WTC11 (cell line): ENCODE measurements at regions not wholly inside any gene's neighbourhood (a gene's known extent, or its start where the extent isn't known, plus 50 kb on each side); places are given as distances from the start of the nearest gene placed in this dataset.

ENCODE experiments used
- ATAC-seq: fragments of 200-7000 bp; cut with Tn5 transposase; 2 replicates; pipeline ENCODE4 v1.10.0; 2021; ENCODE audit warnings: mild to moderate bottlenecking, moderate library complexity
- CTCF ChIA-PET: fragments of 300-600 bp; sonication (Branson Sonifier 250); formaldehyde crosslinking; loops from one replicate; lab custom pipeline; 2021; ENCODE audit warnings: antibody characterized with exemption; lab: Charles Lee
- POLR2A ChIA-PET: fragments of 350-600 bp; sonication (Branson Sonifier 250); formaldehyde crosslinking; loops from one replicate; lab custom pipeline; 2021; ENCODE audit warnings: antibody characterized with exemption; lab: Charles Lee
- DNase-seq: peaks from one replicate; pipeline ENCODE4 v3.0.0; 2021; ENCODE audit warnings: low spot score
- H3K27ac Mint-ChIP-seq: 2 replicates; pipeline ENCODE4 v1.8.0; 2021; ENCODE audit warnings: mixed read lengths
- H3K27me3 Mint-ChIP-seq: 2 replicates; pipeline ENCODE4 v1.8.0; 2021; ENCODE audit warnings: low read depth, mild to moderate bottlenecking, moderate library complexity, mixed read lengths
- H3K36me3 Mint-ChIP-seq: 2 replicates; pipeline ENCODE4 v1.8.0; 2021; ENCODE audit warnings: mixed read lengths
- H3K4me1 Mint-ChIP-seq: 2 replicates; pipeline ENCODE4 v1.8.0; 2022; ENCODE audit warnings: mixed read lengths
- H3K4me3 Mint-ChIP-seq: 2 replicates; pipeline ENCODE4 v1.8.0; 2021; ENCODE audit warnings: mild to moderate bottlenecking, moderate library complexity, mixed read lengths
- H3K9me3 Mint-ChIP-seq: 2 replicates; pipeline ENCODE4 v1.8.0; 2021; ENCODE audit warnings: mixed read lengths
- ATF1 ChIP-seq: sonication (generic); formaldehyde crosslinking; IDR thresholded peaks from 2 replicates; pipeline ENCODE4 v1.8.1; 2023; ENCODE audit warnings: mild to moderate bottlenecking, moderate library complexity, missing genetic modification reagents
- ATF2 ChIP-seq: sonication (generic); formaldehyde crosslinking; IDR thresholded peaks from 2 replicates; pipeline ENCODE4 v1.8.1; 2022; ENCODE audit warnings: low read depth, missing genetic modification reagents, borderline replicate concordance
- ATF6 ChIP-seq: sonication (generic); formaldehyde crosslinking; IDR thresholded peaks from 2 replicates; pipeline ENCODE4 v1.8.1; 2023; ENCODE audit warnings: mild to moderate bottlenecking, missing genetic modification reagents
- EMX1 ChIP-seq: fragments of 250-450 bp; sonication (Bioruptor Pico); IDR thresholded peaks from 2 replicates; pipeline ENCODE4 v1.8.0; 2021; ENCODE audit warnings: mild to moderate bottlenecking
- ESRRA ChIP-seq: sonication (generic); formaldehyde crosslinking; IDR thresholded peaks from 2 replicates; pipeline ENCODE4 v1.8.1; 2022; ENCODE audit warnings: mild to moderate bottlenecking, missing genetic modification reagents, borderline replicate concordance
- ETV6 ChIP-seq: sonication (generic); formaldehyde crosslinking; IDR thresholded peaks from 2 replicates; pipeline ENCODE4 v1.8.1; 2022; ENCODE audit warnings: mild to moderate bottlenecking, missing genetic modification reagents
- FOXK1 ChIP-seq: sonication (generic); formaldehyde crosslinking; IDR thresholded peaks from 2 replicates; pipeline ENCODE4 v1.8.0; 2022; ENCODE audit warnings: mild to moderate bottlenecking, moderate library complexity, missing genetic modification reagents
- HMGA2 ChIP-seq: fragments of 250-450 bp; sonication (Bioruptor Pico); IDR thresholded peaks from 2 replicates; pipeline ENCODE4 v1.4.0; 2021; ENCODE audit warnings: mild to moderate bottlenecking, moderate library complexity
- IRF1 ChIP-seq: sonication (generic); formaldehyde crosslinking; IDR thresholded peaks from 2 replicates; pipeline ENCODE4 v1.8.0; 2023; ENCODE audit warnings: missing genetic modification reagents
- IRF2 ChIP-seq: sonication (generic); formaldehyde crosslinking; IDR thresholded peaks from 2 replicates; pipeline ENCODE4 v1.8.0; 2022; ENCODE audit warnings: low read depth, missing genetic modification reagents, borderline replicate concordance
- JUN ChIP-seq: sonication (generic); formaldehyde crosslinking; IDR thresholded peaks from 2 replicates; pipeline ENCODE4 v1.8.0; 2023; ENCODE audit warnings: mild to moderate bottlenecking, missing genetic modification reagents
- NFATC4 ChIP-seq: fragments of 250-450 bp; sonication (Bioruptor Pico); IDR thresholded peaks from 2 replicates; pipeline ENCODE4 v1.9.0; 2021; ENCODE audit warnings: mild to moderate bottlenecking
- NR1H2 ChIP-seq: sonication (generic); formaldehyde crosslinking; IDR thresholded peaks from 2 replicates; pipeline ENCODE4 v1.9.0; 2021; ENCODE audit warnings: mild to moderate bottlenecking, moderate library complexity, missing genetic modification reagents
- NR3C1 ChIP-seq: sonication (generic); formaldehyde crosslinking; conservative IDR thresholded peaks from 2 replicates; pipeline ENCODE4 v1.8.1; 2023; ENCODE audit warnings: low read depth, mild to moderate bottlenecking, missing genetic modification reagents
- OVOL2 ChIP-seq: fragments of 250-450 bp; sonication (Bioruptor Pico); IDR thresholded peaks from 2 replicates; pipeline ENCODE4 v1.9.0; 2021; ENCODE audit warnings: mild to moderate bottlenecking, borderline replicate concordance
- SMAD3 ChIP-seq: sonication (generic); formaldehyde crosslinking; IDR thresholded peaks from 2 replicates; pipeline ENCODE4 v1.8.0; 2022; ENCODE audit warnings: missing genetic modification reagents, mild to moderate bottlenecking, borderline replicate concordance
- TEAD4 ChIP-seq: sonication (generic); formaldehyde crosslinking; IDR thresholded peaks from 2 replicates; pipeline ENCODE4 v1.8.0; 2022; ENCODE audit warnings: mild to moderate bottlenecking, missing genetic modification reagents
- USF2 ChIP-seq: sonication (generic); formaldehyde crosslinking; IDR thresholded peaks from 2 replicates; pipeline ENCODE4 v1.8.1; 2023; ENCODE audit warnings: mild to moderate bottlenecking, missing genetic modification reagents, moderate library complexity
- ZBTB43 ChIP-seq: sonication (generic); formaldehyde crosslinking; IDR thresholded peaks from 2 replicates; pipeline ENCODE4 v1.8.1; 2023; ENCODE audit warnings: mild to moderate bottlenecking, missing genetic modification reagents
- ZMAT4 ChIP-seq: fragments of 250-450 bp; sonication (Bioruptor Pico); IDR thresholded peaks from 2 replicates; pipeline ENCODE4 v1.9.0; 2021; ENCODE audit warnings: mild to moderate bottlenecking
- ZNF121 ChIP-seq: sonication (generic); formaldehyde crosslinking; IDR thresholded peaks from 2 replicates; pipeline ENCODE4 v1.8.0; 2023; ENCODE audit warnings: missing genetic modification reagents
- ZNF232 ChIP-seq: sonication (generic); formaldehyde crosslinking; IDR thresholded peaks from 2 replicates; pipeline ENCODE4 v1.8.0; 2022; ENCODE audit warnings: mild to moderate bottlenecking, missing genetic modification reagents
- ZNF423 ChIP-seq: fragments of 250-450 bp; sonication (Bioruptor Pico); IDR thresholded peaks from 2 replicates; pipeline ENCODE4 v2.1.2; 2022; ENCODE audit warnings: mild to moderate bottlenecking, moderate library complexity
- ZNF671 ChIP-seq: fragments of 250-450 bp; sonication (Bioruptor Pico); IDR thresholded peaks from 2 replicates; pipeline ENCODE4 v1.8.0; 2021; ENCODE audit warnings: mild to moderate bottlenecking
- ZSCAN18 ChIP-seq: fragments of 250-450 bp; sonication (Bioruptor Pico); IDR thresholded peaks from 2 replicates; pipeline ENCODE4 v2.1.2; 2022; ENCODE audit warnings: mild to moderate bottlenecking, moderate library complexity

GRCh38 chr20:61019322-61019721, 232.7 kb upstream of the CDH4 start:
- Mint-ChIP-seq H3K4me1 (peaks cover 6% of the 10 kb centered on the region), H3K36me3 (peaks cover 17% of the 10 kb centered on the region), H3K9me3 (peaks cover 24% of the 10 kb centered on the region), H3K4me3 (no peak overlapping the region), H3K27ac (no peak overlapping the region)
- ChIA-PET CTCF (no interaction called here), POLR2A (no interaction called here)
- no peak for DNase-seq
- TF ChIP-seq ZNF671 = no peak
- TF ChIP-seq ATF2 (CRISPR knock-in tag) = no peak
- TF ChIP-seq EMX1 (CRISPR knock-in tag) = no peak
- TF ChIP-seq USF2 (CRISPR knock-in tag) = no peak
- TF ChIP-seq, all 79 proteins: peak for 0
- no peak for ATAC-seq
- peaks cover 77% of the 10 kb centered on the region for H3K27me3 Mint-ChIP-seq

GRCh38 chr20:61023612-61024011, 228.4 kb upstream of the CDH4 start:
- POLR2A ChIA-PET = interaction anchor here (0.6 kb wide), 1 partner anchor 277 kb away, joined by 3 read pairs; no protein-coding TSS in a partner anchor
- peaks cover 36% of the 10 kb centered on the region for H3K36me3 Mint-ChIP-seq

GRCh38 chr20:61024390-61024789, 227.7 kb upstream of the CDH4 start:
- no peak for ATAC-seq
- DNase-seq = no peak
- H3K36me3 Mint-ChIP-seq = peaks cover 29% of the 10 kb centered on the region
- POLR2A ChIA-PET = no interaction called here
- H3K27ac Mint-ChIP-seq = no peak overlapping the region
- peaks cover 34% of the 10 kb centered on the region for H3K9me3 Mint-ChIP-seq
- CTCF ChIA-PET = interaction anchor here (0.8 to 1.0 kb wide), 2 partner anchors 114 to 305 kb away, joined by 3 to 4 read pairs; no protein-coding TSS in a partner anchor
- H3K4me1 Mint-ChIP-seq = no peaks in the 10 kb centered on the region
- H3K4me3 Mint-ChIP-seq = no peak overlapping the region
- H3K27me3 Mint-ChIP-seq = peaks cover 71% of the 10 kb centered on the region
- TF ChIP-seq JUN (no peak), NFATC4 (CRISPR knock-in tag) (no peak), ETV6 (no peak), ZNF121 (no peak), ATF6 (CRISPR knock-in tag) (no peak), HMGA2 (no peak), TEAD4 (CRISPR knock-in tag) (no peak), IRF1 (no peak), FOXK1 (CRISPR knock-in tag) (no peak), ATF2 (CRISPR knock-in tag) (no peak), ZNF232 (CRISPR knock-in tag) (no peak)

More at GRCh38 chr20:61023612-61024011, 228.4 kb upstream of the CDH4 start:
- ATAC-seq (no peak), DNase-seq (no peak)
- Mint-ChIP-seq H3K27ac (no peak overlapping the region), H3K4me1 (no peaks in the 10 kb centered on the region), H3K4me3 (no peak overlapping the region), H3K9me3 (peaks cover 40% of the 10 kb centered on the region), H3K27me3 (peaks cover 74% of the 10 kb centered on the region)
- no peak for TF ChIP-seq ZMAT4 (CRISPR knock-in tag)
- no peak for TF ChIP-seq ZBTB43 (CRISPR knock-in tag)
- TF ChIP-seq OVOL2 (CRISPR knock-in tag) = no peak
- TF ChIP-seq NR3C1 (CRISPR knock-in tag) = no peak
- no peak for TF ChIP-seq ATF1 (CRISPR knock-in tag)
- TF ChIP-seq ESRRA (CRISPR knock-in tag) = no peak
- TF ChIP-seq ZSCAN18 (CRISPR knock-in tag) = no peak
- no peak for TF ChIP-seq NR1H2 (CRISPR knock-in tag)
- TF ChIP-seq ZNF423 (CRISPR knock-in tag) = no peak
- TF ChIP-seq NFATC4 (CRISPR knock-in tag) = no peak
- TF ChIP-seq SMAD3 = no peak
- no peak for TF ChIP-seq IRF2 (CRISPR knock-in tag)
- CTCF ChIA-PET = interaction anchor here (0.8 to 1.0 kb wide), 2 partner anchors 115 to 305 kb away, joined by 3 to 4 read pairs; no protein-coding TSS in a partner anchor
